ENCODE measurements at regions not wholly inside any gene's neighbourhood (a gene's known extent, or its start where the extent isn't known, plus 50 kb on each side); places are given as distances from the start of the nearest gene placed in this dataset.
"Not testable (repeated sequence)": the region's sequence is repeated elsewhere in the genome, so short reads cannot be mapped to it uniquely, and the experiment has no call there.

DNA sequence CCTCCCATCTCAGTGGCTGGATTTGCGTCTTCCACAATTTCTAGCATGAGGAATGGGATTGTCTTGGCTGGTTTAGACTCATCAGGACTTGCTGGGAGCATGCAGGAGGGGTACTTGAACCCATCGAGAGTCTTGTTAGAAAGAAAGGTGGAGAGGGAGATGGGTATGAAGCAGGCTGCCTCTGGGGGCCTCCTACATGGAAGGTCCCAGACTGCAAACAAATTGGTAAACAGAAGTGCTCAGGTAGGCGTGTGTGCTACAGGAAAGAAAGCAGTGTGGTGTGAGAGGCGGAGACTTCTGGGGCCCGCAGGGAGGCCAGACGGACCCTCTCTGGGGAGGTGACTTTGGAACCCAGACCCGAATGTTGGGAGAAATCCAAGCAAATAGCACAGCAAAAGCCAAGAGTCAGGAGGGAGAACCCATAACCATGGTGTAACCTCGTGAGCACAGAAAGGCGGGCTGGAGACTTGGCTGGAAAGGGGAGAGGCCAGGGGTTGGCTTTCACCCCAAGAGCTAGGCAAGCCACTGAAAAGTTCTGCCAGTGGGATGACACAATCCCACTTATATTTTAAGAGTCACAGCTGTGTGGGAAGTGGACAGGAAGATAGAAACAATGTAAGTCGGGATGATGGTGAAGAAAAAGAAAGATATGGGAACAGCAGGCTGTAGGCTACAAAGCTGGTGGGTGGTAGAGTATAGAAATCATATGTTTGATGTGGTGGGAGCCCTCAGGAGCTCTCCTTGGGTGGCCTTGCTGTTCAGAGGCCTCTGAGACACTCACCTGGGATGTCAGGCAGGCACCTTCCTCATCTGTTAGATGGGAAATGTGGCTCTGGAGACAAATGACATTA is 130.1 kb upstream of the PRR20G start:
- H3K36me3 ChIP-seq (ENCODE audit: insufficient read depth, low read length): no peaks in the 10 kb centered on the region

DNA sequence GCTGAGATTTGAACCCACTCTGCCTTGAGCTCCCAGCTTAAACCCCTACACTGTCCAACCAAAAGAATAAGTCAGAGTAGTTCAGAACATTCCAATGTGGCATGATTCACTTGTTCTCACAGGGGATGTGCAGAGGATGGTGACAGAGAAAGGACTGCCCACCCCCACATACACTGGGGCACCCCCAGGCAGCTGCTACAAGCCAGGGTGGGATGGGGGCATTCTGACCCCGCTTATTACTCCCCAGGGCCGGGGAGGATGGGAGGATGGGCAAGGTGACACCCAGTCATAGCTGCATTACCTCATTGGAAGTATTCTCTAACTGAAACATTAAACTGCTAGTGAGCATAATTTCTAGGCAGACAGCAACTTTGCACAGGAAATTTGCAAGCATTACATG is 126.0 kb upstream of the PRR20G start:
- H3K9me3 ChIP-seq (ENCODE audit: control insufficient read depth, insufficient read depth, low read length): no peaks in the 10 kb centered on the region
- H3K9ac ChIP-seq (ENCODE audit: low read depth, low read length): no peak overlapping the region
- no peaks in the 10 kb centered on the region for H3K36me3 ChIP-seq (ENCODE audit: insufficient read depth, low read length)
- H3K4me1 ChIP-seq (ENCODE audit: insufficient read depth, low read length): peaks cover 24% of the 10 kb centered on the region

More for the DNA sequence above, 130.1 kb upstream of the PRR20G start:
- H3K4me1 ChIP-seq (ENCODE audit: insufficient read depth, low read length): peaks cover 15% of the 10 kb centered on the region
- no peaks in the 10 kb centered on the region for H3K9me3 ChIP-seq (ENCODE audit: control insufficient read depth, insufficient read depth, low read length)
- no peak overlapping the region for H3K9ac ChIP-seq (ENCODE audit: low read depth, low read length)

DNA sequence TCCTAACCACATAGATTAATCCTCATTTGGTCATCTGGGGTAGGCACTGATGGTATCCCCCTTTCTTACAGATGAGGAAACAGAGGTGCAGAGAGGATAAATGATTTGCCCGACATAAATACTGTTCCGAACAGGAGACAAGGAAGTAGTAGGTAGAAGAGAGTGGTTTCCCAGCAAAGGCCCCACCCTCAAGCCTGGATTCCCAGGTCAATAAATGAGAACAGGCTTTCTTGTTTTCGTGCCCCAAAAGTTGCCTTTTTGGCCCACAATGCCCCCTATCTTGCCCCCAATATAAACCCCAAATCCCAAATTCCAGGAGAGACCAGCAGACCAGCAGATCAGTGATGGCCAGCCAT is 125.5 kb upstream of the PRR20G start:
- no peak overlapping the region for H3K9ac ChIP-seq (ENCODE audit: low read depth, low read length)
- peaks cover 24% of the 10 kb centered on the region for H3K4me1 ChIP-seq (ENCODE audit: insufficient read depth, low read length)
- H3K36me3 ChIP-seq (ENCODE audit: insufficient read depth, low read length): no peaks in the 10 kb centered on the region
- no peaks in the 10 kb centered on the region for H3K9me3 ChIP-seq (ENCODE audit: control insufficient read depth, insufficient read depth, low read length)

DNA sequence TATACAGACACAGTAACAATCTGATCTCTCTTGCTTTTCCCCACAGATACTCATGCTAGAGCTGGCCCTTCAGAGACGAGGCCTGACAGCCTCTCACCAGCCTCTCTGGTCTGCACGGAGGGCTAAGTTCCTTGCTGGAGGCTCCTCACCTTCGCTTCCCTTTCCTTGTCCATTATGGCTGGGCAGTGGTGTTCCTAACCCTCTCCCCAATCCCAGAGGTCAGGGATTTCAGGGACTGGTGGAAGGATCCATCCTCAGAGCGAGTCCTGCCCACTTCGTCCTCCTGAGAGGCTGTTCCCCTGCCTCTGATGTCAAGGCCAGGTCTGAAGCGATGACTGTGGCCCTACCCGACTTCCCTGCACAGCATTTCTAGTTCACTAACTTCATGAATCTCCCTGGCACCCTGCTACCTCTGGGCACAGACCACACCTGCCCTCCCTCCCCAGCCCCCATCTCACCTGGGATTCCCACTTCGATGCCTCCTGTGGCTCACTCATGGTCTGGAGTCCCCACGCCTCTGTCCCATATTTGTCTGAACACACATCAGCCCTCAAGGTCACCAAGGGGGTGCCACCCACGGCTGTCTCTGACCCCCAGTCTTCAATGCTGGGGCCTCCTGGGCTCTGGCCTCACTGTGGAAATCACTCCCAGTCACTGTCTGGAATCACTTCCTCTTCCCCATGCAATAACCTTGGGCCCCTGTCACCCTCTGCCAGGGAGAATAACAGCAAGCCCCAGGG is 124.9 kb upstream of the PRR20G start:
- no peaks in the 10 kb centered on the region for H3K9me3 ChIP-seq (ENCODE audit: control insufficient read depth, insufficient read depth, low read length)
- no peaks in the 10 kb centered on the region for H3K36me3 ChIP-seq (ENCODE audit: insufficient read depth, low read length)
- peaks cover 28% of the 10 kb centered on the region for H3K4me1 ChIP-seq (ENCODE audit: insufficient read depth, low read length)
- no peak overlapping the region for H3K9ac ChIP-seq (ENCODE audit: low read depth, low read length)

DNA sequence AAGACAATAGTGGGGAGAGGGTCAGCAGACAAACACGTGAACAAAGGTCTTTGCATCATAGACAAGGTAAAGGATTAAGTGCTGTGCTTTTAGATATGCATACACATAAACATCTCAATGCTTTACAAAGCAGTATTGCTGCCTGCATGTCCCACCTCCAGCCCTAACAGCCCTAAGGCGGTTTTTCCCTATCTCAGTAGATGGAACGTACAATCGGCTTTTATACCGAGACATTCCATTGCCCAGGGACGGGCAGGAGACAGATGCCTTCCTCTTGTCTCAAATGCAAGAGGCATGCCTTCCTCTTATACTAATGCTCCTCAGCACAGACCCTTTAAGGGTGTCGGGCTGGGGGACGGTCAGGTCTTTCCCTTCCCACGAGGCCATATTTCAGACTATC is 124.0 kb upstream of the PRR20G start:
- peaks cover 34% of the 10 kb centered on the region for H3K4me1 ChIP-seq (ENCODE audit: insufficient read depth, low read length)
- H3K9ac ChIP-seq (ENCODE audit: low read depth, low read length); H3K36me3 ChIP-seq (ENCODE audit: insufficient read depth, low read length); H3K9me3 ChIP-seq (ENCODE audit: control insufficient read depth, insufficient read depth, low read length): not testable (repeated sequence)

DNA sequence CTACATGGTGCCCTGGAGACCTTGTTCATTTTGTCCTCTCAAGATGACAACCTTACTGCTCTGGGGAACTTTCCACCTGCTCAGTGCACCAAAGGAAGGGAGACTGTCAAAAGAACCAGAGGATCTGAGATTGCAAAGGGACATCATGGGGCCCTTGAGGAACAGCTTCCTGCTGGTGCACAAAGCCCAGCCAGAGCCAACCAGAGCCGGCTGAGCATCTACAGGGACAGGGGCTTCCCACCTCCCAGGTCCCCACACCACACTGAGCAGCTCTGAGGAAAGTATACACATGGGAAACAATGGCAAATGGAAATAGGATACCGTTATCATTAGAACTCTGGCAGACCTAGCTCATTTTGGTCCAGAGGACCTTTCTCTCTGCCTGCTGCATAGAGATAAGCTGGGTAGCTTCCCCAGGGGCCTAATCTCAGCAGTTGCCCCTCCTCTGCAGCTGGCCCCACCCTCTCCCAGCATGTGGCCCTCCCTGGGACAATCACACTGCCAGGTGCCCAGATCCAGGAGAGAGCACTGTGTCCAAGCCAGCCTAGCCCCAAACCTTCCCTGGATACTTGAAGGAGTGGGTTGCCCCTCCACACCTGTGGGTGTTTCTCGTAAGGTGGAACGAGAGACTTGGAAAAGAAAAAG is 123.4 kb upstream of the PRR20G start:
- Histone ChIP-seq H3K36me3 (ENCODE audit: insufficient read depth, low read length) (no peaks in the 10 kb centered on the region), H3K4me1 (ENCODE audit: insufficient read depth, low read length) (peaks cover 40% of the 10 kb centered on the region), H3K9me3 (ENCODE audit: control insufficient read depth, insufficient read depth, low read length) (no peaks in the 10 kb centered on the region), H3K9ac (ENCODE audit: low read depth, low read length) (no peak overlapping the region)

DNA sequence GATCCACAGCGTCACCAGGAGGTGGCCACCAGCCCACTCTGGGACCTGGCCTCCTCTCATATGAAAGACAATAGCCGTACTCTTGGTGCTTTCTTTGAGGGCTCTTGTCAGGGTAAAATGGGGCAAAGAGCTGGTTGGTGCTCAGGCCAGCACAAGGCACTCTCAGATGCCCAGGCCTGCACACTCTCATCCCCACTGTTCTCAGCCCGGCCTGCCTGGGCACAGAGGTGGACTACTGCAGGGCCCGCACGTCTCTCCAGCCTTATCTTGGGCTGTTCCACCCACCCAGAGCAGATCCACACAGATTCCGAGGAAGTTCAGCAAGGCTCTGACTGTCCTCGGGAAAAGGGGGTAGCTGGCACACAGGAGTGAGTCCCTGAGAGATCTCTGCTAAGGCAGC is 122.8 kb upstream of the PRR20G start:
- Histone ChIP-seq H3K9ac (ENCODE audit: low read depth, low read length) (no peak overlapping the region), H3K4me1 (ENCODE audit: insufficient read depth, low read length) (peaks cover 43% of the 10 kb centered on the region), H3K9me3 (ENCODE audit: control insufficient read depth, insufficient read depth, low read length) (no peaks in the 10 kb centered on the region), H3K36me3 (ENCODE audit: insufficient read depth, low read length) (no peaks in the 10 kb centered on the region)

DNA sequence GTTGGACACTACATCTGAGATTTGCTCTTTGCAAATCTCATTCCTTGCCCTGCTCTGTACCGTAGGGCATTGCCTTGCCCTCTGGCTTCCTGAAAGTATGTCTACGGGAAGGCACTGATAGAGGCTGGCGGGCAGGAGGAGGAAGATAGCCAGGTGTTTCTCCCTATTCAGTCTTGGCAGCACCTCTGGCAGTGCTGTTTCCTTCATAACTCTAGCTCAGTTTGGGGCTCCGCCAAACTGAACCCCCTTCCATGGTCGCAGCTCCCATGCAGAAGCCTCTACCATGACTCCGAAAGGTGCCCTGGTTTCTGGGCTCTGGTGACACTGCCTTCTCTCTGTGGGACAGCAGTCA is 122.3 kb upstream of the PRR20G start:
- Histone ChIP-seq H3K36me3 (ENCODE audit: insufficient read depth, low read length) (no peaks in the 10 kb centered on the region), H3K9me3 (ENCODE audit: control insufficient read depth, insufficient read depth, low read length) (no peaks in the 10 kb centered on the region), H3K9ac (ENCODE audit: low read depth, low read length) (no peak overlapping the region), H3K4me1 (ENCODE audit: insufficient read depth, low read length) (peaks cover 43% of the 10 kb centered on the region)

DNA sequence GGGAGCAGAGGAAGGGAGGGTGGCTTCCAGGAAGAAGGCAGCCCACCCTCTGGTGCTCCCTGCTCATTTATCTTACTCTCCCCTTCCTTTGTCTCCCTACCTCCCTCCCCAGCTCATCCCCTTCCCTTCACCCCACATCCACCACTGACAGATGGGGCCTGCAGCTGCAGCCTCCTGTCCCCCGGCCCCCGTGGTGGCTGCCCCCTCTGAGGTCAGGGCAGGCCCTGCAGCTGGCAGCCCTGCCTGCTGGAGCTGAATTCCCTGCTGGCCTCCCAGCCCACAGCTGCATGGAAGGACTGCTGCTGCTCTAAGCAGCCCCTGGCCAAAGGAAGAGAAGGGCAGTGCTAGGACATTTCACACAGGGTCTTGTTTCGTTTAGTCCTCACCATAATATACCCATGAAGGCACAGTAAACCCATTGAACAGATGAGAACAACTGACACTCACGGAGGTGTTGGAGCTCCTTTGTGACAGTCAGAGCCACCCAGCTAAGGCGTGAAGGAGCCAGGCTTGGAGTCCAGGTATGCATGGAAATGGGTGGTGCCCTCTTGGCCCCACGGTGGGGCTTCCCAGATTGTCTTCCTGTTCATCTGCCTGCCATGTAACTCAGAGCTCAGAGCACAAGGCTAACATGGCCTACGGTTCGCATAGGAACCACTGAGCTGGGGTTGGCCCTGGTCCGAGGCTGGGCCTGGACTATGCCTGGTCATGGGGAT is 121.7 kb upstream of the PRR20G start:
- H3K9me3 ChIP-seq (ENCODE audit: control insufficient read depth, insufficient read depth, low read length): no peaks in the 10 kb centered on the region
- no peaks in the 10 kb centered on the region for H3K36me3 ChIP-seq (ENCODE audit: insufficient read depth, low read length)
- H3K4me1 ChIP-seq (ENCODE audit: insufficient read depth, low read length): peaks cover 49% of the 10 kb centered on the region
- H3K9ac ChIP-seq (ENCODE audit: low read depth, low read length): no peak overlapping the region

DNA sequence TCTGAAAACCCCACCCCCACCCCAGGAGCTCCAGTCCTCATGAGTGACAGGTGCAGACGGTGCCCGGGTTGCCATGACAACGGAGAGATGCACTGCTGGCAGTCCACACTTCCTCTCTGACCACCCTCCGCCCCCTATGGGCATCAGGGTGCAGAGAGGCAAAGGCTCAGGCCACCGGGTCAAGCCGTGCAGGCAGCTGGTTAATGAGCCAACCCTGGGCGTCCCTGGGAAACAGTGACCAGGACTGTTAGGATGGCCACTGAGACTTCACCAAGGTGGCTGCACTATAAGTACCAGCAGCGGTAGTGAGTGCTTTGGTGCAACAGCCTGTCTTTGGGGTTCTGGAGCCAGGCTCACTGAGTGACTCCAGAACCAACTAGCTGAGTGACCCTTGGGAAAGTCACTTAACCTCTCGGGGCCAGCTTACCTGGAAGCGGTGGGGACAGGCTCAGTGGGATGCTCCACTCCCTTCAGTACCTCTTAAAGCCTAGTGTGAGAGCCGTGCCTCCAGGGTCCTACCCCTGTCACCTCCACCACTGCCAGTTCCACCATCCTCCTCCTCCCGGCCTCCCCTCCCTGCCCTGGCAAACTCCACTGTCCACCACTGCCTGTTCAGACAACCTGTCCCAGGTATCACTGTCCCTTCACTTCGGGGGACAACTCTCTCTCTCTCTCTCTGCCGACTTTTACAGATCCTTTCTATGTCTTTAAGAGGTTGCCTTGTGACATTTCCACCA is 121.0 kb upstream of the PRR20G start:
- Histone ChIP-seq H3K9ac (ENCODE audit: low read depth, low read length) (no peak overlapping the region), H3K9me3 (ENCODE audit: control insufficient read depth, insufficient read depth, low read length) (no peaks in the 10 kb centered on the region), H3K4me1 (ENCODE audit: insufficient read depth, low read length) (peaks cover 47% of the 10 kb centered on the region), H3K36me3 (ENCODE audit: insufficient read depth, low read length) (no peaks in the 10 kb centered on the region)

DNA sequence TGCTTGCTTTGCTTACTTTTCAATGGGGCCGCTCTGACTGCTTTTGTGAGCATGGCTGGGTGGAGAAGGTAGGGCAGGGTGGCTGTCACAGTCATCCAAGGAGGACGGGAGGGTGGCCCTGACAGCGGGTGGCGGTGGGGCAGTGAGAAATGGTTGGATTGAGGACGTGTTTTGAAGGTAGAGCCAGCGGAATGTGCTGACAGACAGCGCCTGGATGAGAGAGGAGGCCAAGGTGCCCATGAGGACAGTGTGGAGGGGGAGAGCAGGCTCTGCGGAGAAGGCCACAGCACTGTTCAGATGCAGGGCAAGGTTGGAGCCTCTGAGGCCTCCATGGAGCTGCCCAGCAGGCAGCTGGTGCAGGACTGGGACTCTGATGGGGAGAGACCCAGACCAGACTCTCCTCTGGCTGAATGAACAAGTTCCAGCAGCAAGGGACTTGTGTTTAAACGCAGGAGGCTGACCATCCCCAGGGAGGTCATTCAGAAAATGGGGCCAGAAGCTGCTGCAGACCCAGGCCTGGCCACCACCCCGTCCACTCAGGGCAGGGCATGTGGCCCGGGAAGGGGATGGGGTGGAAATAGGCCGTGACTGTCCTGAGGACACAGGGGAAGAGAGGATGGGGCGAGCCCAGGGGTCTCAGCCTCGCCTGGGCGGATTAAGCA is 120.3 kb upstream of the PRR20G start:
- H3K4me1 ChIP-seq (ENCODE audit: insufficient read depth, low read length): peaks cover 47% of the 10 kb centered on the region
- H3K9ac ChIP-seq (ENCODE audit: low read depth, low read length): no peak overlapping the region
- H3K9me3 ChIP-seq (ENCODE audit: control insufficient read depth, insufficient read depth, low read length): no peaks in the 10 kb centered on the region
- H3K36me3 ChIP-seq (ENCODE audit: insufficient read depth, low read length): no peaks in the 10 kb centered on the region

DNA sequence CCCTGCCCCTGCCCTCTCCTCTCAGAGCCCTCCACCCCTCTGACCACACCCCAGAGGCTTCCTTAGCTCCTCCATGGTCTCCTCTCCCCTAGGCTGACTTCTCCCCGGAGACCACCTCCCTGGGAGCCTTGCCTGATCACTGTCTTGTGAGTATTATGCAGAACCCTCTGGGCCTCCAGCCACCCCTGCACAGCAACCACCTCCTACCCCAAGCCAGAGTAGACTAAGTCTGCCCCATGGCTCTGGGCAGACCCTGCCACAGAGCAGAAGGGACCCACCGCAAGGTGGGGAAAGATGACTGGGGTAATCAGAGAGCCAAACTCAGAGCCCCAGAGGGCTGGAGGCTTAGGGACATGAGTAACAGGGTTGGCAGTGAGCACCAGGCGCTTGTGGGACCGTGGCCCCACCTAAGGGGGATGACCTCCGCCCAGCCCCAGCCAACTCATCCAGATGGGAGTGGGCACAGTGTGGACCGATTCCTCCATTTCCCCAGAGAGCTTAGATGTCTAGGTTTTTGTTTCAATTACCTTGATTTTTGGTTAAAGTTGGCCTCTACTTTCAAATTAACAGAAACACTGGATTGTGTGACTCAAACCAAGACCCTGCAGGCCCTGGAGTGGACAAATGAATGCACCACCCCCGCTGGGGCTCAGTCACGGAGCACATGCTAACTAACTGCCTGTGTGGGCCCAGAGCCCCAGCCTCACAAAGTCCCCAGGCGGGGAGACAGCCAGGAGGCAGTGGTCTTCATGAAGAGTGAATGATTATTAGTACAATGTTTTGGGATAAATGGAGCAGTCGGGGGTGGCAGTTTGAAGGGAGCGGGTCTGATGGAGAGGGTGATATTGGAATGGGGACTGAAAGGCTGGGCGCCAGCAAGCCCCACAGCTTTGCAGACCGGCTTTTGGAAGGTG is 119.4 kb upstream of the PRR20G start:
- no peak overlapping the region for H3K9ac ChIP-seq (ENCODE audit: low read depth, low read length)
- H3K9me3 ChIP-seq (ENCODE audit: control insufficient read depth, insufficient read depth, low read length): no peaks in the 10 kb centered on the region
- H3K36me3 ChIP-seq (ENCODE audit: insufficient read depth, low read length): no peaks in the 10 kb centered on the region
- peaks cover 41% of the 10 kb centered on the region for H3K4me1 ChIP-seq (ENCODE audit: insufficient read depth, low read length)

Measured in ES-I3 (cell line).